HFFc6 (cell line): ENCODE measurements at regions not wholly inside any gene's neighbourhood (a gene's known extent, or its start where the extent isn't known, plus 50 kb on each side); places are given as distances from the start of the nearest gene placed in this dataset.

ENCODE experiments used
- DNase-seq: peaks from one replicate; pipeline ENCODE4 v3.0.0-alpha.2; 2018
- H3K27ac Mint-ChIP-seq: 2 replicates; pipeline ENCODE4 v1.8.0; 2020; ENCODE audit warnings: mild to moderate bottlenecking, mixed read lengths
- H3K27me3 Mint-ChIP-seq: 2 replicates; pipeline ENCODE4 v1.8.0; 2021; ENCODE audit warnings: mild to moderate bottlenecking, moderate library complexity, mixed read lengths; ENCODE audit not compliant: insufficient read depth
- H3K36me3 Mint-ChIP-seq: 2 replicates; pipeline ENCODE4 v1.8.0; 2021; ENCODE audit warnings: low read depth, mixed read lengths
- H3K4me1 Mint-ChIP-seq: 2 replicates; pipeline ENCODE4 v1.8.0; 2020; ENCODE audit warnings: low read depth, mixed read lengths
- H3K4me3 Mint-ChIP-seq: 2 replicates; pipeline ENCODE4 v1.8.0; 2020; ENCODE audit warnings: mild to moderate bottlenecking, moderate library complexity, mixed read lengths
- H3K9me3 Mint-ChIP-seq: 2 replicates; pipeline ENCODE4 v1.8.0; 2020; ENCODE audit warnings: mild to moderate bottlenecking, mixed read lengths
- CTCF ChIP-seq: fragments of 200-600 bp; sonication (generic); IDR thresholded peaks from 2 replicates; pipeline ENCODE4 v1.5.0; 2021; ENCODE audit warnings: antibody characterized with exemption, mild to moderate bottlenecking

GRCh38 chr11:19661827-19662226 is 50.8 kb upstream of the NAV2 start:
- no peaks in the 10 kb centered on the region for H3K36me3 Mint-ChIP-seq
- DNase-seq, result no peak
- no peak for TF ChIP-seq CTCF
- peaks cover 18% of the 10 kb centered on the region for H3K4me1 Mint-ChIP-seq
- H3K27me3 Mint-ChIP-seq, result peaks cover 3% of the 10 kb centered on the region
- H3K27ac Mint-ChIP-seq, result no peak overlapping the region
- H3K9me3 Mint-ChIP-seq, result no peaks in the 10 kb centered on the region
- H3K4me3 Mint-ChIP-seq, result no peak overlapping the region

GRCh38 chr11:19660076-19660475 is 52.6 kb upstream of the NAV2 start:
- peaks cover under 1% of the 10 kb centered on the region; the same call in 1 of the 2 replicates for H3K36me3 Mint-ChIP-seq
- H3K4me1 Mint-ChIP-seq, result peaks cover 18% of the 10 kb centered on the region
- TF ChIP-seq CTCF, result no peak
- H3K4me3 Mint-ChIP-seq, result no peak overlapping the region
- H3K9me3 Mint-ChIP-seq, result 0 out of 2 replicates have a peak, but pooled peaks cover 1% of the 10 kb centered on the region
- H3K27me3 Mint-ChIP-seq, result peaks cover 3% of the 10 kb centered on the region
- DNase-seq, result peak; percentile 63
- no peak overlapping the region for H3K27ac Mint-ChIP-seq

GRCh38 chr11:19659529-19659928 is 53.1 kb upstream of the NAV2 start:
- Mint-ChIP-seq H3K4me1 (peaks cover 18% of the 10 kb centered on the region), H3K27me3 (peaks cover 3% of the 10 kb centered on the region), H3K4me3 (no peak overlapping the region), H3K27ac (no peak overlapping the region), H3K36me3 (peaks cover 6% of the 10 kb centered on the region; the same call in 1 of the 2 replicates), H3K9me3 (0 out of 2 replicates have a peak, but pooled peaks cover 7% of the 10 kb centered on the region)
- no peak for DNase-seq
- no peak for TF ChIP-seq CTCF

- peaks cover 18% of the 10 kb centered on the region for H3K4me1 Mint-ChIP-seq
- H3K27ac Mint-ChIP-seq, result no peak overlapping the region
- TF ChIP-seq CTCF, result peak; percentile 46
These were observed 54.3 kb upstream of the NAV2 start for GRCh38 chr11:19658344-19658743.

GRCh38 chr11:19656140-19656541 is 56.5 kb upstream of the NAV2 start:
- Mint-ChIP-seq H3K4me1 (peaks cover 18% of the 10 kb centered on the region), H3K9me3 (0 out of 2 replicates have a peak, but pooled peaks cover 7% of the 10 kb centered on the region), H3K36me3 (peaks cover 8% of the 10 kb centered on the region; the same call in 1 of the 2 replicates), H3K4me3 (no peak overlapping the region), H3K27ac (no peak overlapping the region), H3K27me3 (peaks cover 3% of the 10 kb centered on the region)
- no peak for DNase-seq
- no peak for TF ChIP-seq CTCF

More at GRCh38 chr11:19658344-19658743, 54.3 kb upstream of the NAV2 start:
- Mint-ChIP-seq H3K4me3 (no peak overlapping the region), H3K36me3 (peaks cover 8% of the 10 kb centered on the region; the same call in 1 of the 2 replicates), H3K9me3 (0 out of 2 replicates have a peak, but pooled peaks cover 7% of the 10 kb centered on the region), H3K27me3 (no peaks in the 10 kb centered on the region; the same call in 1 of the 2 replicates)
- no peak for DNase-seq
